GM12878 (cell line): ENCODE measurements at regions not wholly inside any gene's neighbourhood (a gene's known extent, or its start where the extent isn't known, plus 50 kb on each side); places are given as distances from the start of the nearest gene placed in this dataset.

Experiments used
- ATAC-seq: fragments of 200-7000 bp; cut with Tn5 transposase; 3 replicates; pipeline ENCODE4 v1.9.1; 2020; ENCODE audit warnings: mild to moderate bottlenecking, moderate library complexity
- BruUV-seq: library from RNA; stranded (reverse); fragments of 400-500 nt; replicated peaks from 2 replicates; lab custom pipeline; 2021; lab: Mats Ljungman, UMichigan
- CTCF ChIA-PET: fragments of 300-600 bp; sonication (Branson Sonifier 250); formaldehyde crosslinking; extraction: SDS; loops from one replicate; lab custom pipeline; 2021; ENCODE audit warnings: inconsistent platforms; lab: Yijun Ruan, JAX
- POLR2A ChIA-PET: fragments of 350-600 bp; formaldehyde crosslinking; extraction: SDS; loops from one replicate; lab custom pipeline; 2021; ENCODE audit warnings: inconsistent platforms; lab: Charles Lee
- RAD21 ChIA-PET: fragments of 300-600 bp; sonication (Branson Sonifier 250); formaldehyde crosslinking; loops from one replicate; lab custom pipeline; 2023; ENCODE audit warnings: antibody characterized with exemption; ENCODE audit not compliant: unreplicated experiment; lab: Charles Lee
- SMC1A ChIA-PET: fragments of 300-600 bp; sonication (Branson Sonifier 250); formaldehyde crosslinking; loops from one replicate; lab custom pipeline; 2023; ENCODE audit not compliant: unreplicated experiment, uncharacterized antibody; lab: Charles Lee
- DNase-seq: peaks from one replicate; pipeline ENCODE4 v3.0.0-alpha.2; 2011; ENCODE audit warnings: low read depth, low spot score
- FAIRE-seq: peaks from 3 replicates; lab custom pipeline; 2011; peaks lifted over from hg19 to GRCh38; lab: Jason Lieb, UNC
- H2AFZ ChIP-seq: 2 replicates; pipeline ENCODE4 v1.6.0; 2011; ENCODE audit warnings: low read depth, low read length, control low read depth; ENCODE audit not compliant: control insufficient read depth
- H3K27ac ChIP-seq: 2 replicates; pipeline ENCODE4 v1.5.1; 2011; ENCODE audit warnings: control low read depth; ENCODE audit not compliant: control insufficient read depth, insufficient read depth
- H3K27me3 ChIP-seq, 2 experiments: replicated peaks in 1 of 2; 2 replicates each; pipeline versions ENCODE4 v1.6.0 to v1.6.1; 2011; ENCODE audit warnings: low read length in 1 of 2; ENCODE audit not compliant: control insufficient read depth in 2 of 2, insufficient read depth in 2 of 2
- H3K36me3 ChIP-seq, 2 experiments: 2 replicates each; pipeline ENCODE4 v1.5.1; 2011; ENCODE audit warnings: low read length in 1 of 2; ENCODE audit not compliant: control insufficient read depth in 2 of 2, insufficient read depth in 2 of 2
- H3K4me1 ChIP-seq: 2 replicates; pipeline ENCODE4 v1.6.1; 2011; ENCODE audit warnings: mild to moderate bottlenecking, low read length, moderate library complexity, mixed read lengths; ENCODE audit not compliant: control insufficient read depth, insufficient read depth
- H3K4me2 ChIP-seq: 2 replicates; pipeline ENCODE4 v1.6.0; 2011; ENCODE audit warnings: control low read depth; ENCODE audit not compliant: control insufficient read depth, insufficient read depth
- H3K4me3 ChIP-seq: fragments of 200-600 bp; sonication (generic); 2 replicates; pipeline ENCODE4 v1.5.1; 2016
- H3K79me2 ChIP-seq: 2 replicates; pipeline ENCODE4 v1.6.0; 2011; ENCODE audit warnings: low read length; ENCODE audit not compliant: control insufficient read depth, insufficient read depth
- H3K9ac ChIP-seq: 2 replicates; pipeline ENCODE4 v1.8.0; 2011; ENCODE audit warnings: low read length, control low read depth, mixed read lengths; ENCODE audit not compliant: control insufficient read depth, insufficient read depth
- H3K9me3 ChIP-seq: replicated peaks from 3 replicates; pipeline ENCODE4 v1.5.1; 2011; ENCODE audit warnings: mild to moderate bottlenecking, low read length; ENCODE audit not compliant: control insufficient read depth, insufficient read depth
- H4K20me1 ChIP-seq: 2 replicates; pipeline ENCODE4 v1.6.0; 2011; ENCODE audit not compliant: control insufficient read depth, insufficient read depth
- CBX5 ChIP-seq: sonication (generic); IDR thresholded peaks from 2 replicates; pipeline ENCODE4 v1.6.1; 2016; ENCODE audit warnings: low read depth, moderate library complexity, mild to moderate bottlenecking, inconsistent platforms
- CREM ChIP-seq: IDR thresholded peaks from 2 replicates; pipeline ENCODE4 v1.6.1; 2014; ENCODE audit warnings: antibody characterized with exemption, low read depth
- ESRRA ChIP-seq: IDR thresholded peaks from 2 replicates; pipeline ENCODE4 v1.6.1; 2012; ENCODE audit warnings: mild to moderate bottlenecking, low read length, improper control_type of control experiment
- ETV6 ChIP-seq, 2 experiments: fragments of 450-650 bp in 1 of 2; IDR thresholded peaks in 1 of 2; conservative IDR thresholded peaks in 1 of 2; 2 replicates each; pipeline ENCODE4 v1.6.1; 2014; ENCODE audit warnings: antibody characterized with exemption in 1 of 2, borderline replicate concordance in 1 of 2, low read depth in 1 of 2, mild to moderate bottlenecking in 1 of 2, moderate library complexity in 1 of 2
- FOXM1 ChIP-seq: IDR thresholded peaks from 2 replicates; pipeline ENCODE4 v1.6.1; 2012; ENCODE audit warnings: low read depth, mild to moderate bottlenecking, inconsistent platforms, low read length, moderate library complexity
- KDM1A ChIP-seq: fragments of 200-600 bp; sonication (generic); IDR thresholded peaks from 2 replicates; pipeline ENCODE4 v1.6.1; 2016; ENCODE audit warnings: borderline replicate concordance
- MLLT1 ChIP-seq: fragments of 450-650 bp; IDR thresholded peaks from 2 replicates; pipeline ENCODE4 v1.6.1; 2016; ENCODE audit warnings: mild to moderate bottlenecking
- MTA3 ChIP-seq: IDR thresholded peaks from 2 replicates; pipeline ENCODE4 v1.6.1; 2012; ENCODE audit warnings: low read length, inconsistent platforms, borderline replicate concordance
- PAX8 ChIP-seq: fragments of 450-650 bp; IDR thresholded peaks from 2 replicates; pipeline ENCODE4 v1.6.1; 2017; ENCODE audit warnings: mild to moderate bottlenecking, moderate library complexity
- TCF3 ChIP-seq: IDR thresholded peaks from 2 replicates; pipeline ENCODE4 v1.6.1; 2012; ENCODE audit warnings: low read depth, mild to moderate bottlenecking, low read length, borderline replicate concordance; ENCODE audit not compliant: insufficient read depth
- WGBS: methylation state at CpG from one replicate; pipeline ENCODE4 v1.1.6; 2016; ENCODE audit warnings: low lambda C conversion rate; ENCODE audit not compliant: insufficient replicate concordance, insufficient coverage; ENCODE audit errors: missing lambda C conversion rate; 5-methylcytosine and 5-hydroxymethylcytosine counted together
- in situ Hi-C: fragments of 300-500 bp; cut with MboI; formaldehyde crosslinking; loops from 9 replicates; pipeline ENCODE4 v1.14.3; 2018; ENCODE audit warnings: mixed read lengths
- intact Hi-C: fragments of 100-400 bp; cut with micrococcal nuclease; formaldehyde crosslinking; loops from one replicate; pipeline ENCODE4 v1.14.2; 2022; ENCODE audit not compliant: unreplicated experiment

DNA sequence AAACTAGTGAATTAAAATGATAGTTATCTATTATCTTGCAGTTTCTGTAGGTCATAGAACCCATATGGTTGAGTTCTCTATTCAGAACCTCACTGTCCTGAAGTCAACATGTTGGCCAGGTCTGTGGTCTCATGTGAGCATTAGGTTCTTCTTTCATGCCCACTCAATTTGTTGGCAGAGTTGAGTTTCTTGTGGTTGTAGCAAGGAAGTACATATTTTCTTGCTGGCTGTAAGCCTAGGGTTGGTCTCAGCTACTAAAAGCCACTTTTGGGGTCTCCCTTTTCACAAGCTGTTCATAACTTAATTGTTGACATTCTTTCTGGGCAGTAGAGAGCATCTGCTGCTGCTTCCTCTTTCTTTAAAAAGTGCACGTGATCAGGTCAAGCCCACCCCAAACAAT is 1165.1 kb upstream of the NCAM2 start:
- ChIA-PET CTCF (interaction anchor here (1.1 kb wide), 1 partner anchor 16 kb away, joined by 3 read pairs; no protein-coding TSS in a partner anchor), POLR2A (no interaction called here)
- WGBS, result 0% methylated on average over 1 of the region's 1 CpG

More for the DNA sequence above, 1165.1 kb upstream of the NCAM2 start:
- Histone ChIP-seq H3K9ac (no peak overlapping the region), H3K4me2 (no peak overlapping the region), H3K36me3 (no peaks in the 10 kb centered on the region), H3K27ac (no peak overlapping the region), H3K79me2 (no peaks in the 10 kb centered on the region)
- RAD21 ChIA-PET, result no interaction called here
- TF ChIP-seq ESRRA, result no peak
- no peak for TF ChIP-seq CBX5
- no peak for TF ChIP-seq PAX8
- TF ChIP-seq MLLT1, result no peak
- TF ChIP-seq CREM, result no peak
- TF ChIP-seq KDM1A, result no peak
- no peak for TF ChIP-seq MTA3
- TF ChIP-seq FOXM1, result no peak
- no peak for TF ChIP-seq ETV6 (conservative IDR thresholded peaks at IDR 0.05 in 1 of 2, IDR thresholded peaks at IDR 0.05 in 1 of 2; ENCODE audit: borderline replicate concordance in 1 of 2, low read depth in 1 of 2)
- no peak for TF ChIP-seq TCF3
- TF ChIP-seq, all 136 proteins: peak for 0
- Histone ChIP-seq H3K27me3 (no peaks in the 10 kb centered on the region), H3K4me1 (no peaks in the 10 kb centered on the region), H3K9me3 (no peaks in the 10 kb centered on the region; the same call in 2 of the 3 replicates), H4K20me1 (no peaks in the 10 kb centered on the region), H2AFZ (no peak overlapping the region), H3K4me3 (no peak overlapping the region)
- intact Hi-C loops (no loop called here), in situ Hi-C loops (no loop called here)
- BruUV-seq, result no TSS peak
- FAIRE-seq, result no peak
- ATAC-seq, result peak; percentile 24; the same call in 2 of the 3 replicates
- SMC1A ChIA-PET, result no interaction called here
- DNase-seq, result no peak
